ENCODE measurements at regions not wholly inside any gene's neighbourhood (a gene's known extent, or its start where the extent isn't known, plus 50 kb on each side); places are given as distances from the start of the nearest gene placed in this dataset.

DNA sequence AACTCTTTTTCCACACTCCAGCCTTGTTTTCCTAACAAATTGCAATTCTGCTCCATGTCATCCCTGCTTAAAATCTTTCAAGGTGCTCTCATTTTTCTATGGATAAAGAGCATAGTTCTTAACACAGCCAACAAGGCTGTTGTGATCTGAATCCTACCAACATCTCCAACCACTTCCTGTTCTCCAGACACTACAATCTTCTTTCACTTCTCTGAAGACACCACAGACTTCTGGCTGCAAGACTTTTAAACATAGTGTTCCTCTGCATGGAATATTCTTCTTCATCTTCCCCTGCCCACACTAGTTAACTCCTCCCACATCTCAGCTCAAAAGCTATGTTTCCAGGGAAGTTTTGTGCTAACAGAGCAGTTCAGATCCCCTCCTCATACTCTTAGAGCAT, 404.8 kb downstream of the MAN2A1 start:
- Mint-ChIP-seq H3K27ac (ENCODE audit: unreplicated experiment) (no peak overlapping the region), H3K4me3 (ENCODE audit: unreplicated experiment) (no peak overlapping the region), H3K36me3 (ENCODE audit: insufficient read depth, unreplicated experiment) (no peaks in the 10 kb centered on the region), H3K27me3 (ENCODE audit: insufficient read depth, unreplicated experiment) (no peaks in the 10 kb centered on the region), H3K9me3 (ENCODE audit: unreplicated experiment) (no peaks in the 10 kb centered on the region), H3K4me1 (ENCODE audit: low read depth, unreplicated experiment) (no peaks in the 10 kb centered on the region)
- no peak for DNase-seq
- no TSS peak for BruUV-seq (replicated peaks)
- Histone ChIP-seq H3K4me3 (ENCODE audit: low read depth, low read length) (no peak overlapping the region), H3K9me3 (no peaks in the 10 kb centered on the region), H3K36me3 (ENCODE audit: control insufficient read depth, insufficient read depth, low read length) (no peaks in the 10 kb centered on the region), H3K4me1 (no peaks in the 10 kb centered on the region), H3K27me3 (replicated peaks; ENCODE audit: control insufficient read depth, insufficient read depth, low read length) (no peaks in the 10 kb centered on the region; the same call in 1 of the 2 replicates)
- intact Hi-C loops (cut with micrococcal nuclease; ENCODE audit: unreplicated experiment), result no loop called here
- ChIA-PET CTCF (no interaction called here), POLR2A (no interaction called here)
- TF ChIP-seq, protein P1, sequence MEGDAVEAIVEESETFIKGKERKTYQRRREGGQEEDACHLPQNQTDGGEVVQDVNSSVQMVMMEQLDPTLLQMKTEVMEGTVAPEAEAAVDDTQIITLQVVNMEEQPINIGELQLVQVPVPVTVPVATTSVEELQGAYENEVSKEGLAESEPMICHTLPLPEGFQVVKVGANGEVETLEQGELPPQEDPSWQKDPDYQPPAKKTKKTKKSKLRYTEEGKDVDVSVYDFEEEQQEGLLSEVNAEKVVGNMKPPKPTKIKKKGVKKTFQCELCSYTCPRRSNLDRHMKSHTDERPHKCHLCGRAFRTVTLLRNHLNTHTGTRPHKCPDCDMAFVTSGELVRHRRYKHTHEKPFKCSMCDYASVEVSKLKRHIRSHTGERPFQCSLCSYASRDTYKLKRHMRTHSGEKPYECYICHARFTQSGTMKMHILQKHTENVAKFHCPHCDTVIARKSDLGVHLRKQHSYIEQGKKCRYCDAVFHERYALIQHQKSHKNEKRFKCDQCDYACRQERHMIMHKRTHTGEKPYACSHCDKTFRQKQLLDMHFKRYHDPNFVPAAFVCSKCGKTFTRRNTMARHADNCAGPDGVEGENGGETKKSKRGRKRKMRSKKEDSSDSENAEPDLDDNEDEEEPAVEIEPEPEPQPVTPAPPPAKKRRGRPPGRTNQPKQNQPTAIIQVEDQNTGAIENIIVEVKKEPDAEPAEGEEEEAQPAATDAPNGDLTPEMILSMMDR (IDR thresholded peaks at IDR 0.05; ENCODE audit: insufficient read depth in 1 of 2, low read depth in 1 of 2, low read length in 1 of 2, severe bottlenecking in 1 of 2, unreplicated experiment in 1 of 2), result no peak

DNA sequence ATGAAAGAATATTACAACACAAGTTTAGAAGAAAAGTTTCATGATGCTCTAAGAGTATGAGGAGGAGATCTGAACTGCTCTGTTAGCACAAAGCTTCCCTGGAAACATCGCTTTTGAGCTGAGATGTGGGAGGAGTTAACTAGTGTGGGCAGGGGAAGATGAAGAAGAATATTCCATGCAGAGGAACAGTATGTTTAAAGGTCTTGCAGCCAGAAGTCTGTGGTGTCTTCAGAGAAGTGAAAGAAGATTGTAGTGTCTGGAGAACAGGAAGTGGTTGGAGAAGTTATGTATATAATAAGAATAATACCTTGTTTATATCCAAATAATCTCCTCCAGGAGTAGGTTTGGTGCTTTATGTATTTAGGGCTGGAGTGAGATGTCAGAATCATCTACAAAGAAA, 406.7 kb downstream of the MAN2A1 start:
- no peaks in the 10 kb centered on the region for H3K4me1 ChIP-seq
- H3K27ac Mint-ChIP-seq (ENCODE audit: unreplicated experiment), result no peak overlapping the region
- no peaks in the 10 kb centered on the region for H3K9me3 ChIP-seq
- H3K4me3 ChIP-seq (ENCODE audit: low read depth, low read length), result no peak overlapping the region
- ChIA-PET POLR2A (no interaction called here), CTCF (no interaction called here)
- H3K9me3 Mint-ChIP-seq (ENCODE audit: unreplicated experiment), result no peaks in the 10 kb centered on the region
- DNase-seq, result no peak
- TF ChIP-seq, protein P1 (IDR thresholded peaks at IDR 0.05; ENCODE audit: insufficient read depth in 1 of 2, low read depth in 1 of 2, low read length in 1 of 2, severe bottlenecking in 1 of 2, unreplicated experiment in 1 of 2), result no peak
- H3K27me3 Mint-ChIP-seq (ENCODE audit: insufficient read depth, unreplicated experiment), result no peaks in the 10 kb centered on the region
- no peaks in the 10 kb centered on the region for H3K4me1 Mint-ChIP-seq (ENCODE audit: low read depth, unreplicated experiment)
- H3K36me3 Mint-ChIP-seq (ENCODE audit: insufficient read depth, unreplicated experiment), result no peaks in the 10 kb centered on the region
- no peak overlapping the region for H3K4me3 Mint-ChIP-seq (ENCODE audit: unreplicated experiment)
- intact Hi-C loops (cut with micrococcal nuclease; ENCODE audit: unreplicated experiment), result no loop called here
- no peaks in the 10 kb centered on the region; the same call in 1 of the 2 replicates for H3K27me3 ChIP-seq (replicated peaks; ENCODE audit: control insufficient read depth, insufficient read depth, low read length)
- no TSS peak for BruUV-seq (replicated peaks)
- H3K36me3 ChIP-seq (ENCODE audit: control insufficient read depth, insufficient read depth, low read length), result no peaks in the 10 kb centered on the region

DNA sequence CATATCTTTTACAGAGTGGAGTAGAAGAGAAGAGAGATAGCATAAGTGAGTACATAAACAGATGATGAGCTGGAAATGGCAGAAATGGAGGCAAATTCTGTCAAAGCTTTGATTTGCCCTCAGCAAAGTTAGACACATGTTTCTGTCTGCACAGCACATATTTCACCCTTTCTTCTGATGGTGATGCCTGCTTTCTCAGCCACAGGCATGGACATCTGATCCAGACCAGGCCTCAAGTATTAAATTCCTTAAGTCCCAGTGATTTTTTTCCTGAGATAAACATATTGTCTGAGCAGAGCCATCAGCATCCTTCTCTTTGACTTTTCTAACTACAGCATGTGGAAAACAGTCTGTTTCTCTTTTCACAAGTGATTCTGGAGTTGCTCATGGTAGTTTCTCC, 409.8 kb downstream of the MAN2A1 start:
- TF ChIP-seq, protein P1 (IDR thresholded peaks at IDR 0.05; ENCODE audit: insufficient read depth in 1 of 2, low read depth in 1 of 2, low read length in 1 of 2, severe bottlenecking in 1 of 2, unreplicated experiment in 1 of 2), result no peak
- no peaks in the 10 kb centered on the region; the same call in 1 of the 2 replicates for H3K27me3 ChIP-seq (replicated peaks; ENCODE audit: control insufficient read depth, insufficient read depth, low read length)

More for the DNA sequence above, 409.8 kb downstream of the MAN2A1 start:
- no peak overlapping the region for H3K4me3 ChIP-seq (ENCODE audit: low read depth, low read length)
- no peaks in the 10 kb centered on the region for H3K4me1 ChIP-seq
- Mint-ChIP-seq H3K9me3 (ENCODE audit: unreplicated experiment) (no peaks in the 10 kb centered on the region), H3K27me3 (ENCODE audit: insufficient read depth, unreplicated experiment) (no peaks in the 10 kb centered on the region), H3K4me3 (ENCODE audit: unreplicated experiment) (no peak overlapping the region), H3K27ac (ENCODE audit: unreplicated experiment) (no peak overlapping the region), H3K4me1 (ENCODE audit: low read depth, unreplicated experiment) (no peaks in the 10 kb centered on the region), H3K36me3 (ENCODE audit: insufficient read depth, unreplicated experiment) (no peaks in the 10 kb centered on the region)
- no peak for DNase-seq
- no TSS peak for BruUV-seq (replicated peaks)
- intact Hi-C loops (cut with micrococcal nuclease; ENCODE audit: unreplicated experiment), result no loop called here
- CTCF ChIA-PET, result no interaction called here
- POLR2A ChIA-PET, result no interaction called here
- no peaks in the 10 kb centered on the region for H3K9me3 ChIP-seq
- no peaks in the 10 kb centered on the region for H3K36me3 ChIP-seq (ENCODE audit: control insufficient read depth, insufficient read depth, low read length)
